G401.6 (cell line): ENCODE measurements at regions not wholly inside any gene's neighbourhood (a gene's known extent, or its start where the extent isn't known, plus 50 kb on each side); places are given as distances from the start of the nearest gene placed in this dataset.
"Not testable (repeated sequence)": the region's sequence is repeated elsewhere in the genome, so short reads cannot be mapped to it uniquely, and the experiment has no call there.

Experiments used
- FAIRE-seq: peaks from 2 replicates; lab custom pipeline; 2012; peaks lifted over from hg19 to GRCh38; lab: Jason Lieb, UNC

DNA sequence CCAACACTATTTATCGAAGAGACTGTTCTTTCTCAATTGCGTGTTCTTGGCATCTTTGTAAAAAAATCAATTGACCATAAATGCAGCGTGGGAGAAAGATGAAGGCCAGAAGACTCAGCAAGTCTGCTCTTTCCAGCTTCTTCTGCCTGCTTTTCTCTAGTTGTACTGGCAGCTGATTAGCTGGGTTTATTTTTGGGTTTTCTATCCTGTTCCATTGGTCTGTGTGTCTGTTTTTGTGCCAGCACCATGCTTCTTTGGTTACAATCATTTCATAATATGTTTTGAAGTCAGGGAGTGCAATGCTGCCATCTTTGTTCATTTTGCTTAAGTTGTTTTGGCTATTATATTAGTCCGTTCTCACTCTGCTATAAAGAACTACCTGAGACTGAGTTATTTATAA, 201.8 kb upstream of the B3GALT2 start:
- no peak for FAIRE-seq

GRCh38 chr1:193387406-193387805, 201.0 kb upstream of the B3GALT2 start:
- FAIRE-seq = no peak

DNA sequence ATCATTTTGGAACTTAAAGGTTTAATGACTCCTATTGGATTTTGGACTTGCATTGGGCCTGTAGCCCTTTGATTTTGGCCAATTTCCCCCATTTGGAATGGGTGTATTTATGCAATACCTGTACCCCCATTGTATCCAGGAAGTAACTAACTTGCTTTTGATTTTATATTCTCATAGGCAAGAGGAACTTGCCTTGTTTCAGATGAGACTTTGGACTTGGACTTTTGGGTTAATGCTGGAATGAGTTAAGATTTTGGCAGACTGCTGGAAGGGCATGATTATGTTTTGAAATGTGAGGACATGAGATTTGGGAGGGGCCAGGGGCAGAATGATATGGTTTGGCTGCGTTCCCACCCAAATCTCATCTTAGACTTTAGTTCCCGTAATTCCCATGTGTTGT, 192.0 kb upstream of the B3GALT2 start:
- FAIRE-seq = not testable (repeated sequence)

DNA sequence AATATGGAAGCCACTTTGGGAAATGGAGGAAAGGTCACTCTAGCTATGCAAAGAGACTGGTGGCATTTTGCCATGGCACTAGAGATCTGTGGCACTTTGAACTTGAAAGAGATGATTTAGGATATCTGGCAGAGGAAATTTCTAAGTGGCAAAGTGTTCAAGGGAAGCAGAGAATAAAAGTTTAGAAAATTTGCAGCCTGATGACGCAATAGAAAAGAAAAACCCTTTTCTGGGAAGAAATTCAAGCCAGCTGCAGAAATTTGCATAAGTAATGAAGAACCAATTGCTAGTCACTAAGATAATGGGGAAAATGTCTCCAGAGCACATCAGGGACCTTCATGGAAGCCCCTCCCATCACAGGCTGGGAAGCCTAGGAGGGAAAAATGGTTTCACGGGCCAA, 191.1 kb upstream of the B3GALT2 start:
- FAIRE-seq = no peak

DNA sequence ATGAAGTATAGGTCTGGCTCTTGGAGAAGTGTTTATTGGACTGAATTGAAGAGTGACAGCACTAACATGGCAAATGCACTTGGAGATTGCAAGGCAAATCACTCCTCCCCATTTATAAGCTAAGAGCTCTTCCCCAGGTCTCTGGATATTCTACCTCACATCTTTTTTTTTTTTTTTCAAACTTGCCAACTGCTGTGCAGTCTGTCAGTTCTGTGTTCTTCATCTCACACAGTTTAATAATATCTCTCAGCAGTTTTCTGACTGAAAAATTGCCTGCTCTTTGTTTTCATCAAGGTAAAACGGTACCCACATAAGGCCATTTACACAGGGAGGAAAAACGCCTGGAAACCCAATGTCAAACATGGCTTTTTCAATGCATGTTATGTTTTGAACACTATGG, 186.1 kb upstream of the B3GALT2 start:
- no peak for FAIRE-seq

GRCh38 chr1:193368302-193368701, 181.9 kb upstream of the B3GALT2 start:
- FAIRE-seq = no peak

GRCh38 chr1:193367863-193368262, 181.4 kb upstream of the B3GALT2 start:
- no peak for FAIRE-seq

- no peak for FAIRE-seq
These were observed 180.5 kb upstream of the B3GALT2 start for GRCh38 chr1:193366764-193367507.

DNA sequence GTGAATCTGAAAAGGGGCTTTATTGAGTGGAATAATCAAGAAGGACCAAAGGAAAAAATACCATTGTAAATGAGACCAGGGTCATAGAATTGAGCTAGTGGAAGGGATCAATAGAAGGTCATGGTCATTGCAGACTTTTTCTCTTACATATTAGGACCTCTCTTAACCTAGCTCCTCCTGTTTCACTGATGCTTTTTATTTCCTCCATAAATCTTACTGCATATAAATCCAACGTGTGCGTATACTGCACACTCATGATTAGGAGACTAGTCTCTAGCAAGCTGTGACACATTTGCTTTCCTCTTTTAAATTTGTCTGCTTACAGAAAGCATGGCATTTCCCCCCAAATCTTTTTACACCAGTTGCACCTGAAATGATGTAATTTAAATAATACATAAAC, 179.6 kb upstream of the B3GALT2 start:
- no peak for FAIRE-seq

GRCh38 chr1:193359631-193360030, 173.2 kb upstream of the B3GALT2 start:
- no peak for FAIRE-seq

DNA sequence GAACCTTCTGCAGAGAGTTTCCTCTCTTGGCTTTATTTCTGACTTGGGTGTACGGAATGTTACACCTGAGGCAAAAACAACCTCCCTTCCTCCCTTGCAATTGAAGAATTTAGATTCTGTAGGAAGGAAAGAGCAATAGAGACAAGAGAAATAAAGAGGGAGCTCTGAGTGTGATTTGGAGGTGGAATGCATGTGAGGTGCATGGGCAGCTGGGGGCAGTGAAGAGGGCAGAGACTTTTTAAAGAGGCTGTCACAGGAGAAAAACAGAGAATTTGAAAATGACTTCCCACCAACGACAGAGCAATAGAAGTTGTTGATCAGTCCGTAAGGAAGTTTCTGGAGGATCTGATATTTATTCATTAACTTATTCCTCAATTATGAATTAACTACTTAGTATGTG, 172.0 kb upstream of the B3GALT2 start:
- no peak for FAIRE-seq

DNA sequence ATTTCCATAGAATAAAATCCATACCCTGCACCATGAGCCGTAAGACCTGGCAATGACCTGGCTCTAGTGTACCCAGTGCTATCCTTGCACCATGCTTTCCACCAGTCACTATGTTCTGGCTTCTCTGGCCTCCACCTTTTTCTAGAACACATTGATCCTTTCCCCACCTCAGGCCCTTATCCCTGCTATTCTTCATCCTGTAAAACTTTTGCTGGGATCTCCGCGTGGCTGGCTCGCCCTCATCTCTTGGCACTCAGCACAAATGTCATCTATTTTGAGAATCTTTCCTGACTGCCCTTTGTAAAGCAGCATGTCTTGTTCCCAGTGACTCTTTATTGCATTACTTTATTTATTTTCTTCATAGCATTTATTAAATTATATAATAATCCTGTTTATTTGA, 169.8 kb upstream of the B3GALT2 start:
- FAIRE-seq = no peak

DNA sequence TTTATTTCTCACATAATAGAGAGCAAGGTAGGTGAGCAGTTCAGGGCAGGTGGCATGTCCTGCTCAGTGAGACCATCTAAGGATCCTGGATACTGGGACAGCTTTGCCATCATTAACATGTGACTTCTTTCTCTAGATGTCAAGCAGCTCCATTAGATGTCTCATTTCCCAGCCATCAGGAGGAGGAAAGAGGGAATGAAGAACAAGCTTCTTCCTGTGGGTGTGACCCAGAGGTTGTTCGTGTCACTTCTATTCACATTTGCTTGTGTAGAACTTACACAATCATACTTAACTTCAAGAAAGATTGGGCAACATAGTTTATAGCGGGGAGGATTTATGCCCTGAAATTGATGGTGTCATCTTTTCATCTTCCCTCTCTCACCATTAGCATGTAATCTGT, 169.2 kb upstream of the B3GALT2 start:
- FAIRE-seq = no peak

DNA sequence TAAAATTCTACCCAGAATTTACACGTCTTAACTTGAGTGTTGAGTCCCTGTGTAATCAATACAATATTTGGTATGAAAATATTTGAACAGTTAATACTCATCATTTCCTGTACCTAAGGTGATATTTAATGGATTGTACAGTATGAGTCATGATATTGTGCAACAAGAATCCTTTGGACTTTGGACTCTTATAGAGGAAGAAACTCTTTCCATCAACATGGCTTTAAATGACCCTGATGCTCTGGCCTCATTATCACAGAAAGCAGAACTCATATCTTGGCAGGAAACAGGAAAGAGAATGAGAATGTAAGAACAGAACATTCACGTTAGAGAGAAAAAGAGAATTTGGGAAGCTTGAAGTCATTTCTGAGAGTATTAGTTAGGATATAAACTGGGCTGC, 168.8 kb upstream of the B3GALT2 start:
- FAIRE-seq = no peak

DNA sequence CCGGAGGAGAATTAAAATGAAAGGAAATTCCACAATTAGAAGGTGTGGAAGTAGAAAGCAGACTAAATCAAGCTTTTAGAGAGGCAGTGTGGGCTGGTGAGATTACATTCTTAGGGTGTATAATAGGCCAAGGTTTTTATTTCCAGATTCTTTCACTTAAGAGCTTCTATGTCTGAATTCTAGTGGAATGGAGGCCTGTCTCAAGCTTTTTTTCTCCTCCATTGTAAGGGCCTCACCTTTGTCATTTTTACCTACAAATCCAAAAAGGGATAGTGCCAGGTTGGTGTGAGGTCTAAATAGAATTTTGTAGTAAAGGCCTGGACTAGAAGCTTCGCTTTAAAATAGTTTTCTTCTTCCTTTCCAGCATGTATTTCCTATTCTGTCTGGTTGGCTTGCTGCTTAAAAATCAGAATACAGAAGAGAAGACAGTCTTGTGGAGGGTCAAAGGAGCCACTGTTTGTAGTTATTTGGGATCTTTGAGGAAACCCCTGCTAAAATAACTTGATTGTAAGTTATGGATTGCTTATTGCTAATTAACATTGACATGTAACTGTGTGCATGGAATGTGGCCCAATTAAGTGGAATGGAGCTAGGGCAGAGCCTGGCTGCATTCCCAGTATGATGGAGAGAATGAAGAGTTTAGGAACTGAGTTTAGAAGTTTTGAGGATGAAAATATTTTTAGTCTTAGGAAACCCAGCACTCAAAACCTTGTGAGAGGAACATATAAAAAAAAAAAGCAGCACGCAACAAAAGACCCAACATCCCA, 162.5 kb upstream of the B3GALT2 start:
- no peak for FAIRE-seq

- no peak for FAIRE-seq
These were observed 161.8 kb upstream of the B3GALT2 start for GRCh38 chr1:193348091-193348768.

DNA sequence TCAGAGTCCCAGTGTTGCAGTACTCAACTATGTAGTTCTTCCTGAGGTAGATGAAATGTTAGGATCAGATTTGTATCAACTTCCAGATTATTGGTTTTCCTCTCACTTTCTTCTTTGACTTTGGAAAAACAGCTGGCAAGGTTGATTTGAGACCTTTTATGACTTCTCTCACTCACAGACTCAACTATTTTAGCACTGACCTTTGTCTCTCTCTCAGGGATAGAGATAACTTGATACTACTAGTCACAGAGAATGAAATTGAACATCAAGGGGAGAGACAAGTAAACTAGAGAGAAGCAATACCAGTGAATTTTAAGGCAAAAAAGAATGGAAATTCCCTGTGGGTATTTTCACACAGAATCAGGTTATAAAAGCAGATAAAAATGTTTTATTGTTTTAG, 159.7 kb upstream of the B3GALT2 start:
- no peak for FAIRE-seq

- no peak for FAIRE-seq
These were observed 156.4 kb upstream of the B3GALT2 start for GRCh38 chr1:193342811-193343210.

DNA sequence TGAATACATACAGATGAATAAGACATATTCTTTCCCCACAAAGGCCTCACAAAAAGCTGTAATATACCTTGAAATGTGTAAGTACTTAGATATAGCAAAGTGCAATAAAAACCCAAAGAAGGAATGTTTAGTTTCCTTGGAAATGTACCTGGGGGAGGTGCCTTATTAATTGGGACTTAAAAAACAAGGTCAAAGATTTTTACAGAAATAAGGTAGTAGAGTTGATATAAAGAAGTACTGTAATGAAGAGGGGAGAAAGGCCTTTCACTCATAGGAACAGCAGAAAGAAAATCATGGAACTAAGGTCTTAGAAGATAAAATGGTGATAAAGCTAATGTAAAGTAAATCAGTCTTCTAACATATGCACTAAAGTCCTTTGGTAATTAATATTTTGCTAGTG, 153.9 kb upstream of the B3GALT2 start:
- FAIRE-seq = no peak

DNA sequence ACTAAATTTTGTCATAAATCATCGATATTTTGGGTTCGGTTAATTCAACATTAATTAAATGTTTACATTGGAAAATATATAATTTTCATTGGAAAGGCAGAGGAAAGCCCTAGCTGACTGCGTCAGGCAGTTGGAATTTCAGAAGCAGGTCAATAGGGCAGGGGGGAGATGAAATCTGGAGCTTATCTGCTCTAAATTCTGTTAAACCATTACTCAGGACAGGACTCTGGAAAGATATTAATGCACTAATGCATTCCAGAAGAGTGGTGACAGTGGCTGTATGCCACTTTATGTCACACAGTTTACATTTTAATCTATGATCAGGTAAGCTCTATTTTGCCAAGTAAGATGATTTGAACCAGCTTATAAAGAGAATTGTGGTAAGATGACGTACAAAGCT, 153.0 kb upstream of the B3GALT2 start:
- FAIRE-seq = no peak

GRCh38 chr1:193338194-193338593, 151.8 kb upstream of the B3GALT2 start:
- peak; percentile 77 for FAIRE-seq

GRCh38 chr1:193335806-193336428, 149.5 kb upstream of the B3GALT2 start:
- FAIRE-seq = no peak

GRCh38 chr1:193333166-193333565, 146.8 kb upstream of the B3GALT2 start:
- no peak for FAIRE-seq
